ENCODE measurements at regions not wholly inside any gene's neighbourhood (a gene's known extent, or its start where the extent isn't known, plus 50 kb on each side); places are given as distances from the start of the nearest gene placed in this dataset.

GRCh38 chr2:238585836-238586821 lies 159.4 kb downstream of the ASB1 start:
- no peak for DNase-seq

GRCh38 chr2:238586931-238587775 lies 160.4 kb downstream of the ASB1 start:
- DNase-seq, result no peak

- no peak for DNase-seq
These were observed 161.3 kb downstream of the ASB1 start for GRCh38 chr2:238587776-238588660.

- no peak for DNase-seq
These were observed 163.1 kb downstream of the ASB1 start for GRCh38 chr2:238589591-238590460.

GRCh38 chr2:238591732-238592131 lies 165.0 kb downstream of the ASB1 start:
- no peak for DNase-seq

DNA sequence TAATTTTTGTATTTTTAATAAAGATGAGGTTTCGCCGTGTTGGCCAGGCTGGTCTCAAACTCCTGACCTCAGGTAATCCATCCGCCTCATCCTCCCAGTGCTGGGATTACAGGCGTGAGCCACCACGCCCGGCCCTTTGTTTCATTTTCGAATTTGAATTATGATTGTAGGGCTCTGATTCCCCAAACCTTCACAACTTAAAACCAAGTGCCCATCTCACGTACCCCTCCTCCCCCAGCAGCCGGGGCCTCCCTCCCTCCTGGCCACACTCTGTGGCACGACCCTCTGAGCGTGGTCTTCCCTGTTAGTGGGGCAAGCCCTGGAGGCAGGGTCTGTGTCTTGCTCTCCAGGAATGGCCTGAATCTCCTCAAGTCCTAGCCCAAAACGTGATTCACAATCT lies 166.5 kb downstream of the ASB1 start:
- DNase-seq, result no peak

DNA sequence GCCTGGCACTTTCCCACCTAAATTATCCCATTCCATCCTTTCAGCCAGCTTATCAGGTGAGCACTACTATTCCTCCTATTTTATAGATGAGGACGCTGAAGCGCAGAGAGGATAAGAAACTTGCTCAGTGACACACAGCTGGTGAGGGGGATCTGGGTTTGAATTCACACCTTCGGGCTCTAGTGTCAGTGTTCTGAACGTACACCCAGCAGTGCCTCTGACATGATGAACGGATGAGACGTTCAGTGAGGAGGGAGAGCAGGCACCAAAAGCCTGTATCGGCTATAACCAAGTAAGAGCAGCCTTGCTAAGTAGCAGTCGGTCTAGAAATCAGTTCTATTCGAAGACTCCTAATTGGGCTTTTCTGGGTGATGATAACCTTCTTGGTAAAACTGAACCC lies 167.0 kb downstream of the ASB1 start:
- DNase-seq, result no peak

- no peak for DNase-seq
These were observed 168.3 kb downstream of the ASB1 start for GRCh38 chr2:238594796-238595749.

- DNase-seq, result no peak
These were observed 169.2 kb downstream of the ASB1 start for GRCh38 chr2:238595750-238596570.

DNA sequence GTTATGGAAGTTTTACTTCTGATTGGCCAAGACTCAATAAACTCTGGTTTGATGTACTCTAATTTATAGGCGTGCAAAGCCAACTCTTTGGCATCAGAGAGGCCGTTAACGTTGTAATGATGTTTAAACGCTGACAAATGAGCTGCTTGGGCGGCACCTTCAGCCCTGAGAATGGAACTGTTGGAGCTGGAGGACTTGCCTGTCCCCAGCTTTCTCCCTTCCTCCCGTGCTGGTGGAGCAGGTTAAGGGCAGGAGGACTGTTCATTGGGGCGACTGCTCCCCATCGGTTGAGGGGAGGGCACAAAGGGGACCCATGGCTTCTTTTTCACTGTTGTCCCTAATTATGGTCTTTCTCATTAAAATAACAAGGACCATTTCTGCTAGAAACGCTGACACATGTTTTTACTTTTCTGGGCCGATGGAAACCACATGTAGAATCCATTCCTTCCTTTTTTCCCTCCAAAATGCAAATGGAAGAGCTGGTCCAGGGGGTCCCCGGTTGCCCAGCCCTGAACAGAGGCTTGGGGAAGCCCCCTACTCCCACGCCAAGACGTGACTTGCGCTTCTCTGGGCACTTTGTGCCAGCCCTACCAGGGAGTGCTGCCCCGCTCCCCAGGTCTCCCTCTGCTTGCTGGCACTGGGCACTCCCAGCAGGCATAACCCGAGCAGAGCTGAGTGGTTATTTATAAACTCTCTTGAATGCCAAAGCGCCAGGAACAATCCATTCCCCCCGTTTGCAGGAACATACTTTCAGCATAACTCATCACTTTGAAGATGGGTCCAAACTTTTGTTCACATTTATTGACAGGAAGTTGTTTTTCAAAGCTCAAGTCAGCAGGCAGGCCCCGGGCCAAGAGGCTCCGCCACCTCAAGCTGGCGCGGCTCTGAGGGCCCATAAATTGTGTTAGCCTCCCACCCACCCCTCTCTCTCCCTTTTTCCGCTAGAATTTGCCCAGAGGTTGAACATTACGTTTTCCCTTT lies 170.1 kb downstream of the ASB1 start:
- no peak for DNase-seq

DNA sequence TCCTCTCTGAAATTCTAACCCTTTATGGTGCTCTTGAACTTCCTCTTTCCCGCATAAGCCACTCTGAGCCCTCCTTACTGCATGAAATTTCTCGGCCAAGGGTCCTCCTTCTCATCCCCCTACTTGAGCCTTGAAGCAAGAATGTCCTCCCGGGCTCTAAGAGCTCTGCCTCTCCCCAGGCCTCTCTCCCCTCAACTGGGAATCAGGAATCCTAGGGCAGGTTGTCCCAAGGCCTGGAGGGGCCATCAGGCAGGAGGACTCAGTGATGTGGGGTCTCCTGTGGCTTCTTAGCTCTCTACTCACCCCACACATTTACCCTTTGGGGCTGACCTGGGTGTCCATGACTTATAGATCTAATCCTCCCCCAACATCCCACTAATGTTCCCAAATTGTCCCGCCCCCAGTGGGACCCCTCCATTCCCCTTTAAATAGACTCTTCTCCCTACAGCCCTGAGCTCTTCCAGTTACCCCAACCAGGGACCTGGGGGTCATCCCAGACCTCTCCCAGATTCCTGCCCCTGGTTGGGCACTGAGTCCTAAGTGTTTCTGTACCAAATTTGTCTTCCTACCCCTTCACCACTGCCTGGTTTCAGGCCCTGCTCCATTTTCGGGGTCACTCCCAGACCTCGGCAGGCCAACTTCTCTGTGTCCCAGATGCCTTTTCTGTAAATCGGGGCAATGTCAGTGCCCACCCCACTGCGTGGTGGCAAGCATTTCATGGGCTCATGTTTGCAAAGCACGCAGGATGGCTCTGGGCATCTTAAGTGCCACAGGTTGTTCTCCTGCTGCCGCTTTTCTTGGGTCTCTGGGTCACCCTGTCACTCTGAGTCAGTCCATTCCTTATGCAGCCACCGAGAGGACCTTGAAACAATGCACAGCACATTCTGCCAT lies 171.2 kb downstream of the ASB1 start:
- no peak for DNase-seq

DNA sequence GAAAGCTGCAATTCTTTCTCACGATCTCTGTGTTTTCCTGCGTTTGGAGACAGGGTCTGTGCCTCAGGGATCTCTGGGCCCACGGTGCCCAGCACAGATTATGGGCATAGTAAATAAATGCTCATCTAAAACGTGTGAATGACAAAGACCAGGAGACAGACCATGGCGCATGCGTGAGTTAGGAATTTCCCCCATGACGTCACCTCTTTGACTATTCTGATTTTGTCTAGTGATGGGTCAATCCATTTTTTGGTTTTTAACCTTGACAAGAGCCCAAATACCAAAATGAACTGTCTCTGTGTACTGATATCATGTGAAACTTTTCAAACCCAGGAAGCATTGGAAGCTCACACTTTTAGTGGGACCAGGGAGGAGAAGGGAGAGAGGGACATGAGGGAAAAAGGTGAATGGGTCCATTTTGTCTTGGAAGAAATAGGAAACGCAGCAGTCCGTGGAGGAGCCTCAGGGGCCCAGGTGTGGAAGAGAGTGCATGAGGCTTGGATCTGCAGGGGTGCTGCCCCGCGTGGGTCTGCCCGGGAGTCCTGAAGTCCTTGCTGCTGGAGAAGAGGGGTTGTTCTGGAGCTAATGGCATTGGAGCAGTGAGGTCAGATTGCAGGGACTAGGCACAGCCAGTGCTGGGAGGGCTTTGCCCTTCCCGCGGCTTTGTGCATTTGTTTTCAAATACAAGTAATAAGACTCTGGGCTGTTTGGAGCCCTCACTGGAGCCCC lies 172.2 kb downstream of the ASB1 start:
- no peak for DNase-seq

- DNase-seq, result no peak
These were observed 173.1 kb downstream of the ASB1 start for GRCh38 chr2:238599549-238600505.

DNA sequence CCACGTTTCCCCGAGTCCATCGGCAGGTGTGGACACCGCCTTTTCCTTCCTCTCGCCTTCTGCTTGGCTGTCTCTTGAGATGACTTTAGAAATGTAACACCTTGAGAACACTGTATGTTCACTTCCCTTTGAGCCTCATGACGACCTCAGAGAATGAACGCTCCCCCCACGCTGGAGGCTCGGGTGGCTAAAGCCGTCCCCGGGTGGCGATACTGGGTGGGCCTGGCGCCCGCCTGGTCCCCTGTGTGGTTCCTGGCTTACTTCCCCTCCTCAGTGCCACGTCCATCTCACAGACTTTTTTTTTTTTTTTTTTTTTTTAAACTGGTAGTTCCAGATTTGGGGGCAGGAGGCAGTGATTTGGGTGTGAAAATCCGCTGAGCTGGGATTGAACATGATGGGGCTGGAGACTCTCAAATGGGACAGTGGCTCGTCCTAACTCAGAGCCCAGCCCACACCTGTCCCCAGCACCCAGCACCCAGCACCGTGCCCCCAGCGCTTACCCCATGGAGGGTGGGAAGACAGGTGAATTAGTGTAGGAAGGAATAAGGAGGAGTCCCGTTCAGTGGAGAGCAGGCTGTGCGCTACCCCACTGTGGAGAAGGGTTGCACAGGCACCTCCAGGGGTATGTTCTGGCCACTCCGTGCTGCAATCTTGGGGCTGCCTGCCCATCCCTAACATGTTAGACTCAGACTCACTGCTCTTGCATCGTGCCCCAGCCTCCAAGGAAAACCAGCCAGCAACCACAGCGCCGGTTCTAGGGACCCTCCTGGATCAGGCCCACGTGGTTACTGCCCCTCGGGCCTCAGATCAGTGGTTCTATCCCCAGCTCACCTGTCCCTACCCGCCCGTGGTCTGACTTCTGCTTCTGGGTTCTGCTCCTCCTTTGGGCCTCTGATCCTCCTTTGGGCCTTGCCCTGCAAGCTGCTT lies 174.0 kb downstream of the ASB1 start:
- DNase-seq, result no peak
